Transverse colon (tissue), 4 donors: ENCODE measurements at regions not wholly inside any gene's neighbourhood (a gene's known extent, or its start where the extent isn't known, plus 50 kb on each side); places are given as distances from the start of the nearest gene placed in this dataset.

Experiments used
- CTCF ChIP-seq, 5 experiments: fragments of 200-600 bp in 3 of 5; fragments of 450-650 bp in 2 of 5; sonication (generic) in 3 of 5; IDR thresholded peaks; 1 replicate in 2 of 5; 2 replicates in 3 of 5; pipeline ENCODE4 v1.5.1; 2016 to 2017; ENCODE audit warnings: antibody characterized with exemption in 5 of 5, inconsistent platforms in 3 of 5, mild to moderate bottlenecking in 2 of 5, moderate library complexity in 1 of 5
- POLR2A ChIP-seq: fragments of 450-650 bp; IDR thresholded peaks from one replicate; pipeline ENCODE4 v1.6.1; 2016; ENCODE audit warnings: antibody characterized with exemption, mild to moderate bottlenecking, moderate library complexity
- POLR2AphosphoS5 ChIP-seq, 3 donors: sonication (generic); formaldehyde crosslinking; IDR thresholded peaks; one replicate each; pipeline ENCODE4 v1.6.1; 2016; ENCODE audit warnings: antibody characterized with exemption in 3 of 3

DNA sequence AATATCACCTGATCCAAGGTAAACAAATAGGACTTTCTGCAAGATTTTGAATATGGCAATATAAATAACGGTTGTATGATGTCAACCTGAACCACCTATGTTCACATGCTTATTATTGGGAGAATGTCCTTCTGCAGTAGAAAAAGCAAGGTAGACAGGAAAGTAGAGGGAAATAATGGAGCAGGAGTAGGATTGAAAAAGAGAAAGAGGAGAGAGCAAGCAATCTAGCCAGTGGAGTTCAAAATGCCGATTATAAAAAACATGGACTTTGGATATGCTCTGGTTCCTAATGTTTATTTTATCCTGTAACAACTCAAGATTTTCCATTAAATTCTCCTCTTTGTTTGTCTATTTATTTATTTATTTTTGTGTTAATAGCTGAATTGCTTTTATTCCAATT is 878.0 kb upstream of the KCND2 start:
- TF ChIP-seq CTCF (IDR thresholded peaks at IDR 0.05) (no peak), POLR2AphosphoS5 (IDR thresholded peaks at IDR 0.05) (no peak), POLR2A (no peak)
